Lung (tissue), 11 donors: ENCODE measurements at regions not wholly inside any gene's neighbourhood (a gene's known extent, or its start where the extent isn't known, plus 50 kb on each side); places are given as distances from the start of the nearest gene placed in this dataset.

ENCODE experiments used
- ATAC-seq: fragments of 200-7000 bp; cut with Tn5 transposase; one replicate; pipeline ENCODE4 v1.9.1; 2020; ENCODE audit warnings: moderate number of reproducible peaks; ENCODE audit not compliant: insufficient read depth, low FRiP score
- DNase-seq, 3 donors: peaks; one replicate each; pipeline ENCODE4 v3.0.0-alpha.2; 2013 to 2017
- H3K27ac ChIP-seq, 2 donors: one replicate each; pipeline ENCODE4 v1.5.1; 2013; ENCODE audit warnings: mild to moderate bottlenecking in 2 of 2, moderate library complexity in 2 of 2, control low read depth in 1 of 2, inconsistent platforms in 1 of 2, low read depth in 1 of 2, low read length in 1 of 2
- H3K27me3 ChIP-seq, 3 donors: one replicate each; pipeline ENCODE4 v1.5.1; 2013; ENCODE audit warnings: low read length in 2 of 3; ENCODE audit not compliant: control insufficient read depth in 3 of 3, insufficient read depth in 3 of 3
- H3K36me3 ChIP-seq, 4 donors: one replicate each; pipeline ENCODE4 v1.5.1; 2013; ENCODE audit warnings: low read length in 4 of 4, mild to moderate bottlenecking in 1 of 4, moderate library complexity in 1 of 4; ENCODE audit not compliant: control insufficient read depth in 4 of 4, insufficient read depth in 4 of 4
- H3K4me1 ChIP-seq, 5 donors: one replicate each; pipeline ENCODE4 v1.5.1; 2013; ENCODE audit warnings: low read length in 5 of 5, mild to moderate bottlenecking in 2 of 5, moderate library complexity in 1 of 5; ENCODE audit not compliant: control insufficient read depth in 5 of 5, insufficient read depth in 5 of 5
- H3K4me3 ChIP-seq: one replicate; pipeline ENCODE4 v1.5.1; 2013; ENCODE audit warnings: mild to moderate bottlenecking, control low read depth, moderate library complexity
- H3K9ac ChIP-seq, 2 donors: one replicate each; pipeline ENCODE4 v1.5.1; 2013; ENCODE audit warnings: low read length in 2 of 2, control low read depth in 1 of 2; ENCODE audit not compliant: insufficient read depth in 1 of 2
- H3K9me3 ChIP-seq, 4 donors: one replicate each; pipeline ENCODE4 v1.5.1; 2013; ENCODE audit warnings: low read length in 3 of 4, mild to moderate bottlenecking in 1 of 4, moderate library complexity in 1 of 4; ENCODE audit not compliant: control insufficient read depth in 4 of 4, insufficient read depth in 3 of 4
- WGBS, 2 donors: extraction: QIAGEN DNeasy Blood & Tissue Kit; methylation state at CpG; one replicate each; pipeline ENCODE4 v1.1.7; 2013; 5-methylcytosine and 5-hydroxymethylcytosine counted together
- TF ChIP-seq, protein P1 (sequence below): IDR thresholded peaks from 2 replicates; pipeline ENCODE4 v1.5.1; 2012; ENCODE audit warnings: mild to moderate bottlenecking; ENCODE audit errors: control extremely low read depth, extremely low read depth
- donor health status: control.
- donor health status: control.
- donor health status: Bipolar disorder and iron deficiency.
- donor health status: healthy.
- donor health status: DM: yes; HTN: yes; CAD: no.

- Histone ChIP-seq H3K4me3 (no peak overlapping the region), H3K27ac (no peak overlapping the region), H3K36me3 (no peaks in the 10 kb centered on the region), H3K4me1 (no peaks in the 10 kb centered on the region), H3K9ac (no peak overlapping the region), H3K9me3 (peaks cover 0 to 4% (median 0%) of the 10 kb centered on the region in 4 donors), H3K27me3 (no peaks in the 10 kb centered on the region)
- ATAC-seq (no peak), DNase-seq (no peak)
- WGBS, 2 donors = 90 to 97% methylated on average over 3 of the region's 3 CpGs
- TF ChIP-seq, protein P1, sequence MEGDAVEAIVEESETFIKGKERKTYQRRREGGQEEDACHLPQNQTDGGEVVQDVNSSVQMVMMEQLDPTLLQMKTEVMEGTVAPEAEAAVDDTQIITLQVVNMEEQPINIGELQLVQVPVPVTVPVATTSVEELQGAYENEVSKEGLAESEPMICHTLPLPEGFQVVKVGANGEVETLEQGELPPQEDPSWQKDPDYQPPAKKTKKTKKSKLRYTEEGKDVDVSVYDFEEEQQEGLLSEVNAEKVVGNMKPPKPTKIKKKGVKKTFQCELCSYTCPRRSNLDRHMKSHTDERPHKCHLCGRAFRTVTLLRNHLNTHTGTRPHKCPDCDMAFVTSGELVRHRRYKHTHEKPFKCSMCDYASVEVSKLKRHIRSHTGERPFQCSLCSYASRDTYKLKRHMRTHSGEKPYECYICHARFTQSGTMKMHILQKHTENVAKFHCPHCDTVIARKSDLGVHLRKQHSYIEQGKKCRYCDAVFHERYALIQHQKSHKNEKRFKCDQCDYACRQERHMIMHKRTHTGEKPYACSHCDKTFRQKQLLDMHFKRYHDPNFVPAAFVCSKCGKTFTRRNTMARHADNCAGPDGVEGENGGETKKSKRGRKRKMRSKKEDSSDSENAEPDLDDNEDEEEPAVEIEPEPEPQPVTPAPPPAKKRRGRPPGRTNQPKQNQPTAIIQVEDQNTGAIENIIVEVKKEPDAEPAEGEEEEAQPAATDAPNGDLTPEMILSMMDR = no peak
Observed at GRCh38 chr4:32544846-32545245, 1824.7 kb downstream of the PCDH7 start.

DNA sequence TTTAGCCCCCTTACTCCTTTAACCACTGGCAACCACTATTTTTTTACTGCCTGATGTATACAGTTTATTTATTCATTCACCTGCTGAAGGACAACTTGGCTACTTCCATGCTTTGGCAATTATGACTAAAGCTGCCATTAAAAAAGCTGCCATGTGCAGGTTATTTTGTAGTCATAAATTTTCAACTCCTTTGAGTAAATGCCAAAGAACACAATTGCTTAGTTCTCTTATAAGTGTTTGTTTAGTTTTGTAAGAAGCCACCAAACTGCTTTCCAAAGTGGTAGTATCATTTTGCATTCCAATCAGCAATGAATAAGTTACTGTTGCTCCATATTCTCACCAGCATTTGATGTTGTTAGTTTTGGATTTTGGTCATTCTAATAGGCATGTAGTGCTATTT is 1831.8 kb downstream of the PCDH7 start:
- Histone ChIP-seq H3K27ac (no peak overlapping the region), H3K27me3 (no peaks in the 10 kb centered on the region), H3K36me3 (no peaks in the 10 kb centered on the region), H3K4me1 (no peaks in the 10 kb centered on the region), H3K9ac (no peak overlapping the region), H3K4me3 (no peak overlapping the region), H3K9me3 (no peaks in the 10 kb centered on the region)
- TF ChIP-seq, protein P1 = no peak
- DNase-seq (no peak), ATAC-seq (no peak)

- Histone ChIP-seq H3K36me3 (no peaks in the 10 kb centered on the region), H3K4me3 (no peak overlapping the region), H3K27ac (peak overlapping the region in 1 of 2 donors; percentile 40), H3K4me1 (peaks cover 0 to 6% (median 0%) of the 10 kb centered on the region in 5 donors), H3K9me3 (no peaks in the 10 kb centered on the region), H3K9ac (peak overlapping the region; percentile 20 to 65), H3K27me3 (no peaks in the 10 kb centered on the region)
- WGBS, 2 donors = 38 to 67% methylated on average over 5 of the region's 5 CpGs
- TF ChIP-seq, protein P1 = no peak
- DNase-seq (peak; percentile 65 to 91 (median 80)), ATAC-seq (no peak)
Observed at GRCh38 chr4:32560306-32560705, 1840.1 kb downstream of the PCDH7 start.

DNA sequence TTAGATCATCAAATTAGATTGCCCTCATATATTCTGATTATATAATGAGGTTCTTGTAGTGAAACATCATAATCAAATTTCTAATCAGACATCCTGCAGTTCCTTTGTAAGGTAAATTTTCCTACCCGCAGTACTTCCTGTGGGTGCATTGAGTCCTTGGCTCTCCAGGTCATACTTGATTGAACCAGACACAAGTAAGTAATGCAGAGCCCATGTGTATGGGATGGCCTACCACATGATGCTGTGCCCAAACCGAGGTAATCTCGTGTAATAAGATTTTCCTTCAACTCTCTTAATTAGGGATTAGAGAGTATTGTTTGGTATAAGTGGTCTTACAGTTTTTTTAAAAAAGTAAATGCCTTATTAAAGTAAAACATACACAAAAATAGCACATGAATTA is 1841.8 kb downstream of the PCDH7 start:
- TF ChIP-seq, protein P1 = no peak
- no peak for DNase-seq
- WGBS, 2 donors = 79 to 86% methylated on average over 3 of the region's 3 CpGs
- no peak for ATAC-seq
- H3K27ac ChIP-seq = no peak overlapping the region
- H3K4me1 ChIP-seq = peaks cover 0 to 6% (median 0%) of the 10 kb centered on the region in 5 donors
- no peak overlapping the region for H3K4me3 ChIP-seq
- H3K9ac ChIP-seq = no peak overlapping the region
- no peaks in the 10 kb centered on the region for H3K36me3 ChIP-seq
- no peaks in the 10 kb centered on the region for H3K9me3 ChIP-seq
- no peaks in the 10 kb centered on the region for H3K27me3 ChIP-seq
